SU-DHL-6 (cell line): ENCODE measurements at regions not wholly inside any gene's neighbourhood (a gene's known extent, or its start where the extent isn't known, plus 50 kb on each side); places are given as distances from the start of the nearest gene placed in this dataset.

Experiments
- EZH2phosphoT487 ChIP-seq: fragments of 200-600 bp; sonication (generic), shearing (Covaris generic); conservative IDR thresholded peaks from 2 replicates; pipeline ENCODE4 v1.6.1; 2018; ENCODE audit warnings: mild to moderate bottlenecking, antibody characterized with exemption, low read length, moderate library complexity, mixed read lengths
- TF ChIP-seq, protein P1 (sequence below): fragments of 200-600 bp; sonication (generic); IDR thresholded peaks from one replicate; pipeline ENCODE4 v1.5.1; 2017; ENCODE audit warnings: antibody characterized with exemption, mild to moderate bottlenecking, low read length, moderate library complexity; ENCODE audit not compliant: insufficient read depth, poor library complexity, severe bottlenecking

DNA sequence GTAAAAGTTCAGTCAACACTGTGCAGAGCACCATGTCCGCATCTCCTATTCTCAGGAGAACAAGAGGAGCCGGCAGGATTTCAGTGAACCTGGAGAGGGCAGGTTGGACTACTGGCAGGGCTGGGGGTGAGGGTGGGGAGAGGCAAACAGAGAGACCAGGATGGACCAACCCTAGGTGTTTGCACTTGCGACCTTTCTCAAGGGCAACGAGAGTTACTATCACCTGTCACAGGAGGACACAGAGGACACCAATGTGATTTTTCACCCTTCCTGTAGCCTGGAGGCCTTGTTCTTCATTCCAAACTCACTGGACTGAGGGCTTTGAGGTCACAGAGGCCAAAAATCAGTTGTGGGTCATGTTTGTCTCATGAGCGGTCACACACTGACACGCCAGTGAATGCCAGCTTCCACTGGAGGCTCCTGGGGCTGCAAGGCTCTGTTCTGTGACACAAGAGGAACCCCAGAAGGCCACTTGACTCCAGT is 89.5 kb downstream of the CPN2 start:
- TF ChIP-seq, protein P1, sequence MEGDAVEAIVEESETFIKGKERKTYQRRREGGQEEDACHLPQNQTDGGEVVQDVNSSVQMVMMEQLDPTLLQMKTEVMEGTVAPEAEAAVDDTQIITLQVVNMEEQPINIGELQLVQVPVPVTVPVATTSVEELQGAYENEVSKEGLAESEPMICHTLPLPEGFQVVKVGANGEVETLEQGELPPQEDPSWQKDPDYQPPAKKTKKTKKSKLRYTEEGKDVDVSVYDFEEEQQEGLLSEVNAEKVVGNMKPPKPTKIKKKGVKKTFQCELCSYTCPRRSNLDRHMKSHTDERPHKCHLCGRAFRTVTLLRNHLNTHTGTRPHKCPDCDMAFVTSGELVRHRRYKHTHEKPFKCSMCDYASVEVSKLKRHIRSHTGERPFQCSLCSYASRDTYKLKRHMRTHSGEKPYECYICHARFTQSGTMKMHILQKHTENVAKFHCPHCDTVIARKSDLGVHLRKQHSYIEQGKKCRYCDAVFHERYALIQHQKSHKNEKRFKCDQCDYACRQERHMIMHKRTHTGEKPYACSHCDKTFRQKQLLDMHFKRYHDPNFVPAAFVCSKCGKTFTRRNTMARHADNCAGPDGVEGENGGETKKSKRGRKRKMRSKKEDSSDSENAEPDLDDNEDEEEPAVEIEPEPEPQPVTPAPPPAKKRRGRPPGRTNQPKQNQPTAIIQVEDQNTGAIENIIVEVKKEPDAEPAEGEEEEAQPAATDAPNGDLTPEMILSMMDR = no peak
- no peak for TF ChIP-seq EZH2phosphoT487
